Neutrophil (primary cell): ENCODE measurements at regions not wholly inside any gene's neighbourhood (a gene's known extent, or its start where the extent isn't known, plus 50 kb on each side); places are given as distances from the start of the nearest gene placed in this dataset.
"Not testable (repeated sequence)": the region's sequence is repeated elsewhere in the genome, so short reads cannot be mapped to it uniquely, and the experiment has no call there.

ENCODE experiments used
- H3K27ac ChIP-seq: fragments of 200-600 bp; sonication (generic); 2 replicates; pipeline ENCODE4 v1.5.1; 2016; ENCODE audit warnings: mild to moderate bottlenecking, moderate library complexity
- H3K27me3 ChIP-seq: fragments of 200-600 bp; sonication (generic); 2 replicates; pipeline ENCODE4 v1.6.0; 2016; ENCODE audit warnings: mild to moderate bottlenecking
- H3K36me3 ChIP-seq: fragments of 200-600 bp; sonication (generic); 2 replicates; pipeline ENCODE4 v1.5.1; 2017
- H3K4me1 ChIP-seq, 2 experiments: fragments of 200-600 bp in 1 of 2; sonication (generic) in 1 of 2; 1 replicate in 1 of 2; 2 replicates in 1 of 2; pipeline versions ENCODE4 v1.5.1 to v1.6.1; 2013 to 2016; ENCODE audit warnings: low read depth in 1 of 2, low read length in 1 of 2, mild to moderate bottlenecking in 1 of 2, moderate library complexity in 1 of 2; ENCODE audit not compliant: control insufficient read depth in 1 of 2, insufficient read depth in 1 of 2
- H3K4me3 ChIP-seq, 2 experiments: fragments of 200-600 bp in 1 of 2; sonication (generic) in 1 of 2; 1 replicate in 1 of 2; 2 replicates in 1 of 2; pipeline ENCODE4 v1.5.1; 2013 to 2016; ENCODE audit warnings: low read depth in 1 of 2, low read length in 1 of 2, mild to moderate bottlenecking in 1 of 2, moderate library complexity in 1 of 2
- H3K9me3 ChIP-seq: fragments of 200-600 bp; sonication (generic); 2 replicates; pipeline ENCODE4 v1.5.1; 2016
- CTCF ChIP-seq: fragments of 200-600 bp; sonication (generic); IDR thresholded peaks from 2 replicates; pipeline ENCODE4 v1.5.1; 2016; ENCODE audit warnings: antibody characterized with exemption

GRCh38 chr14:25461780-25462179 is 411.8 kb upstream of the STXBP6 start:
- Histone ChIP-seq H3K36me3 (no peaks in the 10 kb centered on the region), H3K9me3 (no peaks in the 10 kb centered on the region), H3K4me1 (no peaks in the 10 kb centered on the region), H3K27ac (no peak overlapping the region), H3K4me3 (no peak overlapping the region), H3K27me3 (no peaks in the 10 kb centered on the region)
- TF ChIP-seq CTCF: no peak

GRCh38 chr14:25444381-25444780 is 394.4 kb upstream of the STXBP6 start:
- Histone ChIP-seq H3K36me3 (no peaks in the 10 kb centered on the region), H3K4me1 (no peaks in the 10 kb centered on the region), H3K27ac (no peak overlapping the region), H3K9me3 (no peaks in the 10 kb centered on the region), H3K4me3 (no peak overlapping the region), H3K27me3 (no peaks in the 10 kb centered on the region)
- no peak for TF ChIP-seq CTCF

GRCh38 chr14:25440382-25440781 is 390.4 kb upstream of the STXBP6 start:
- H3K36me3 ChIP-seq, H3K9me3 ChIP-seq, H3K27ac ChIP-seq, H3K27me3 ChIP-seq, H3K4me1 ChIP-seq, H3K4me3 ChIP-seq: not testable (repeated sequence)

- no peaks in the 10 kb centered on the region for H3K36me3 ChIP-seq
- no peaks in the 10 kb centered on the region for H3K4me1 ChIP-seq
- no peak overlapping the region for H3K4me3 ChIP-seq
- TF ChIP-seq CTCF: no peak
- H3K27ac ChIP-seq: no peak overlapping the region
- no peaks in the 10 kb centered on the region for H3K9me3 ChIP-seq
- no peaks in the 10 kb centered on the region for H3K27me3 ChIP-seq
These were observed 387.0 kb upstream of the STXBP6 start for GRCh38 chr14:25436906-25437305.

- H3K9me3 ChIP-seq: no peaks in the 10 kb centered on the region
- no peak for TF ChIP-seq CTCF
These were observed 386.4 kb upstream of the STXBP6 start for GRCh38 chr14:25436288-25436875.

GRCh38 chr14:25431211-25432076 is 381.5 kb upstream of the STXBP6 start:
- no peaks in the 10 kb centered on the region for H3K9me3 ChIP-seq
- no peak overlapping the region for H3K4me3 ChIP-seq
- H3K27me3 ChIP-seq: no peaks in the 10 kb centered on the region
- no peaks in the 10 kb centered on the region for H3K4me1 ChIP-seq
- TF ChIP-seq CTCF: no peak
- no peaks in the 10 kb centered on the region for H3K36me3 ChIP-seq
- H3K27ac ChIP-seq: no peak overlapping the region

More at GRCh38 chr14:25436288-25436875, 386.4 kb upstream of the STXBP6 start:
- Histone ChIP-seq H3K4me1 (no peaks in the 10 kb centered on the region), H3K27me3 (no peaks in the 10 kb centered on the region), H3K4me3 (no peak overlapping the region), H3K27ac (no peak overlapping the region), H3K36me3 (no peaks in the 10 kb centered on the region)
